B cell (primary cell): ENCODE measurements at regions not wholly inside any gene's neighbourhood (a gene's known extent, or its start where the extent isn't known, plus 50 kb on each side); places are given as distances from the start of the nearest gene placed in this dataset.

Experiments used
- ATAC-seq: fragments of 200-7000 bp; cut with Tn5 transposase; one replicate; pipeline ENCODE4 v1.10.0; 2021; ENCODE audit warnings: low read depth, mild to moderate bottlenecking, moderate number of reproducible peaks, moderate library complexity
- CTCF ChIA-PET: fragments of 350-600 bp; sonication (Branson Sonifier 250); formaldehyde crosslinking; loops from one replicate; lab custom pipeline; 2021; ENCODE audit warnings: antibody characterized with exemption, inconsistent platforms; lab: Charles Lee
- POLR2A ChIA-PET: fragments of 350-600 bp; sonication (Branson Sonifier 250); formaldehyde crosslinking; loops from one replicate; lab custom pipeline; 2021; ENCODE audit warnings: antibody characterized with exemption; lab: Charles Lee
- DNase-seq: peaks from one replicate; pipeline ENCODE4 v3.0.0; 2013
- H2AFZ ChIP-seq: 2 replicates; pipeline ENCODE4 v1.6.1; 2012; ENCODE audit warnings: mild to moderate bottlenecking, low read depth, low read length; ENCODE audit not compliant: insufficient read depth, poor library complexity, severe bottlenecking
- H3K27ac ChIP-seq, 2 donors: 1 replicate in 1 of 2; 2 replicates in 1 of 2; pipeline ENCODE4 v1.5.1; 2012 to 2013; ENCODE audit warnings: low read length in 2 of 2, mild to moderate bottlenecking in 2 of 2, moderate library complexity in 1 of 2
- H3K27me3 ChIP-seq, 4 experiments: fragments of 200-600 bp in 1 of 4; sonication (generic) in 1 of 4; replicated peaks in 1 of 4; 1 replicate in 2 of 4; 2 replicates in 2 of 4; pipeline versions ENCODE4 v1.6.1 to v1.7.0; 2013 to 2016; ENCODE audit warnings: low read length in 3 of 4, mild to moderate bottlenecking in 2 of 4, mixed read lengths in 1 of 4, moderate library complexity in 1 of 4; ENCODE audit not compliant: insufficient read depth in 4 of 4, control insufficient read depth in 3 of 4; ENCODE audit errors: control extremely low read depth in 1 of 4
- H3K36me3 ChIP-seq, 2 experiments: replicated peaks in 1 of 2; 1 replicate in 1 of 2; 2 replicates in 1 of 2; pipeline versions ENCODE4 v1.6.1 to v1.7.1; 2013; ENCODE audit warnings: low read length in 1 of 2; ENCODE audit not compliant: insufficient read depth in 2 of 2, control insufficient read depth in 1 of 2; ENCODE audit errors: control extremely low read depth in 1 of 2, extremely low read depth in 1 of 2
- H3K4me1 ChIP-seq, 2 donors: fragments of 200-600 bp in 1 of 2; sonication (generic) in 1 of 2; 1 replicate in 1 of 2; 2 replicates in 1 of 2; pipeline versions ENCODE4 v1.5.1 to v1.6.1; 2013 to 2017; ENCODE audit warnings: low read length in 2 of 2; ENCODE audit not compliant: control insufficient read depth in 2 of 2, insufficient read depth in 2 of 2
- H3K4me2 ChIP-seq: replicated peaks from 2 replicates; pipeline ENCODE3; 2012; ENCODE audit warnings: mild to moderate bottlenecking, low read depth, low read length; ENCODE audit not compliant: poor library complexity, severe bottlenecking
- H3K4me3 ChIP-seq, 5 experiments: fragments of 200-600 bp in 1 of 5; sonication (generic) in 1 of 5; 1 replicate in 3 of 5; 2 replicates in 2 of 5; pipeline versions ENCODE4 v1.5.1 to v1.7.0; 2011 to 2016; ENCODE audit warnings: low read length in 4 of 5, mild to moderate bottlenecking in 4 of 5, low read depth in 2 of 5, control low read depth in 1 of 5, moderate library complexity in 1 of 5; ENCODE audit not compliant: insufficient read depth in 1 of 5; ENCODE audit errors: control extremely low read depth in 1 of 5, extremely low read depth in 1 of 5
- H3K79me2 ChIP-seq: fragments of 200-600 bp; sonication (generic); one replicate; pipeline ENCODE4 v1.6.0; 2016; ENCODE audit warnings: low read length; ENCODE audit not compliant: control insufficient read depth, insufficient read depth
- H3K9ac ChIP-seq: fragments of 200-600 bp; sonication (generic); 2 replicates; pipeline ENCODE4 v1.6.1; 2017; ENCODE audit warnings: mild to moderate bottlenecking, low read length, moderate library complexity
- H3K9me3 ChIP-seq, 3 donors: one replicate each; pipeline versions ENCODE4 v1.6.1 to v1.7.1; 2013; ENCODE audit warnings: low read length in 2 of 3; ENCODE audit not compliant: control insufficient read depth in 2 of 3, insufficient read depth in 1 of 3; ENCODE audit errors: control extremely low read depth in 1 of 3
- H4K20me1 ChIP-seq: 2 replicates; pipeline ENCODE4 v1.6.0; 2012; ENCODE audit warnings: mild to moderate bottlenecking, low read length; ENCODE audit not compliant: insufficient read depth, control insufficient read depth, poor library complexity, severe bottlenecking
- H3K27ac Mint-ChIP-seq: one replicate; pipeline ENCODE4 v1.8.0; 2021; ENCODE audit warnings: mixed read lengths
- H3K27me3 Mint-ChIP-seq: one replicate; pipeline ENCODE4 v1.8.0; 2021; ENCODE audit warnings: mixed read lengths
- H3K4me1 Mint-ChIP-seq: one replicate; pipeline ENCODE4 v1.8.0; 2021; ENCODE audit warnings: mixed read lengths
- H3K4me3 Mint-ChIP-seq: one replicate; pipeline ENCODE4 v1.8.0; 2021; ENCODE audit warnings: mixed read lengths
- H3K9me3 Mint-ChIP-seq: one replicate; pipeline ENCODE4 v1.8.0; 2022; ENCODE audit warnings: mixed read lengths; ENCODE audit not compliant: insufficient read depth
- CTCF ChIP-seq: fragments of 200-600 bp; IDR thresholded peaks from one replicate; pipeline ENCODE4 v1.8.0; 2022; ENCODE audit warnings: antibody characterized with exemption, mild to moderate bottlenecking
- EZH2 ChIP-seq: IDR thresholded peaks from 2 replicates; pipeline ENCODE4 v1.6.1; 2012; ENCODE audit warnings: borderline replicate concordance, low read depth, mild to moderate bottlenecking, moderate library complexity, low read length; ENCODE audit not compliant: insufficient read depth, poor library complexity, severe bottlenecking
- intact Hi-C: fragments of 100-400 bp; cut with micrococcal nuclease; formaldehyde crosslinking; loops from one replicate; pipeline ENCODE4 v1.10.0; 2022

DNA sequence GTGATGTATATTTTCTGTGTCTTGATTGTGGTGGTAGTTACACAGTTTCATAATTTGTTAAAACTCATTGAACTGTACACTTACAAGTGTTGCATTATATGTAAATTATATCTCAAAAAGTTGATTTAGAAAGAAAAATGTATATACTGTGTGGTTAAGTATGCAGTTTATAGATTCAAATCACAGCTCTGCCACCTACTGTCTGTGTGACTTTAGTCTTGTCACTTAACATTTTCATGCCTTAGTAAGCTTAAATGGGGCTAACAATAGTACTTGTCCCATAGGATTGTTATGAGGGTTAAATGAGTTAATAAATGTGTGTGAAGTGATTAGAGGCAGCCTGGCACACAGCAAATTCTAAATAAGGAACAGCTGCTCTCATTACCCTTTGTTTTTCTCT, 120.9 kb upstream of the P2RY1 start:
- TF ChIP-seq CTCF (no peak), EZH2 (no peak)
- ATAC-seq (no peak), DNase-seq (no peak)
- Mint-ChIP-seq H3K27ac (no peak overlapping the region), H3K4me3 (no peak overlapping the region), H3K27me3 (peaks cover 8% of the 10 kb centered on the region), H3K9me3 (no peaks in the 10 kb centered on the region), H3K4me1 (no peaks in the 10 kb centered on the region)
- Histone ChIP-seq H3K4me2 (no peak overlapping the region), H3K27me3 (no peaks in the 10 kb centered on the region), H2AFZ (no peak overlapping the region), H4K20me1 (no peaks in the 10 kb centered on the region), H3K9me3 (no peaks in the 10 kb centered on the region), H3K4me1 (no peaks in the 10 kb centered on the region), H3K79me2 (no peaks in the 10 kb centered on the region), H3K4me3 (no peak overlapping the region), H3K27ac (no peak overlapping the region), H3K9ac (no peak overlapping the region), H3K36me3 (no peaks in the 10 kb centered on the region)
- ChIA-PET POLR2A (no interaction called here), CTCF (no interaction called here)
- intact Hi-C loops: no loop called here

DNA sequence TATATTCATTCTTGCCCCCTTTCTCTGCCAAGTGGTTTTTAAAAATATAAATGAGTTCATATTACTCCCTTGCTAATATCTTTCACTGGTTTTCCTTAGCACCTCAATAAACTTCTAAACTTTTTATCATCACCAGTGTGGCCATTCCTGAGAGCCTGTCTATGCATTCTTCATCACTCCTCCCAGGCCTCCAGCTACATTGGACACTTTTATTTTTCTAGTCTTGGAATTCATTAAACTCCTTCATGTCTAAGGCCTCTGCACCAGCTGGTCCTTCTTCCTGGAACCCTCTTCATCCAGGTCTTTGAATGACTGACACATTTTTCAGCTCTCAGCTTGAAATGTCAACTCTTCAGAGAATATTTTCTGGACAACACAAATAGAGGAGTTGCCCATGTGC, 120.4 kb upstream of the P2RY1 start:
- Histone ChIP-seq H3K4me1 (no peaks in the 10 kb centered on the region), H3K79me2 (no peaks in the 10 kb centered on the region), H3K27ac (no peak overlapping the region), H3K27me3 (no peaks in the 10 kb centered on the region), H4K20me1 (no peaks in the 10 kb centered on the region), H3K36me3 (no peaks in the 10 kb centered on the region), H2AFZ (no peak overlapping the region), H3K4me3 (no peak overlapping the region), H3K4me2 (no peak overlapping the region), H3K9ac (no peak overlapping the region), H3K9me3 (no peaks in the 10 kb centered on the region)
- TF ChIP-seq EZH2: no peak
- no peak for TF ChIP-seq CTCF
- no peak for ATAC-seq
- intact Hi-C loops: no loop called here
- no peak for DNase-seq
- no peaks in the 10 kb centered on the region for H3K9me3 Mint-ChIP-seq
- no peaks in the 10 kb centered on the region for H3K4me1 Mint-ChIP-seq
- no peak overlapping the region for H3K27ac Mint-ChIP-seq
- ChIA-PET CTCF (no interaction called here), POLR2A (no interaction called here)
- peaks cover 11% of the 10 kb centered on the region for H3K27me3 Mint-ChIP-seq
- H3K4me3 Mint-ChIP-seq: no peak overlapping the region
